Body of pancreas (tissue), 4 donors: ENCODE measurements at regions not wholly inside any gene's neighbourhood (a gene's known extent, or its start where the extent isn't known, plus 50 kb on each side); places are given as distances from the start of the nearest gene placed in this dataset.

ENCODE experiments used
- ATAC-seq: fragments of 150-250 bp; one replicate; pipeline ENCODE4 v1.9.1; 2016
- DNase-seq, 4 donors: peaks; one replicate each; pipeline ENCODE4 v3.0.0-alpha.2; 2019
- H3K27ac ChIP-seq, 4 donors: fragments of 200-600 bp; sonication (generic); 1 replicate in 3 of 4; 2 replicates in 1 of 4; pipeline versions ENCODE4 v1.5.1 to v1.6.1; 2016 to 2019; ENCODE audit warnings: mild to moderate bottlenecking in 1 of 4, mixed read lengths in 1 of 4, moderate library complexity in 1 of 4
- H3K27me3 ChIP-seq, 2 donors: fragments of 200-600 bp; sonication (generic); one replicate each; pipeline ENCODE4 v1.6.0; 2016; ENCODE audit warnings: mild to moderate bottlenecking in 1 of 2
- H3K36me3 ChIP-seq, 2 donors: fragments of 200-600 bp; sonication (generic); replicated peaks in 1 of 2; 2 replicates each; pipeline ENCODE4 v1.5.1; 2016; ENCODE audit warnings: low read depth in 2 of 2; ENCODE audit not compliant: insufficient read depth in 1 of 2
- H3K4me1 ChIP-seq: fragments of 200-600 bp; sonication (generic); one replicate; pipeline ENCODE4 v1.6.0; 2016
- H3K4me3 ChIP-seq, 2 donors: fragments of 200-600 bp; sonication (generic); 1 replicate in 1 of 2; 2 replicates in 1 of 2; pipeline ENCODE4 v1.5.1; 2016 to 2019
- H3K9me3 ChIP-seq, 3 donors: fragments of 200-600 bp; sonication (generic); 1 replicate in 2 of 3; 2 replicates in 1 of 3; pipeline ENCODE4 v1.5.1; 2016
- CTCF ChIP-seq, 7 experiments: fragments of 450-650 bp in 4 of 7; fragments of 200-600 bp in 3 of 7; sonication (generic) in 3 of 7; IDR thresholded peaks; one replicate each; pipeline ENCODE4 v1.5.1; 2016 to 2019; ENCODE audit warnings: antibody characterized with exemption in 7 of 7
- POLR2A ChIP-seq, 3 donors: fragments of 450-650 bp; IDR thresholded peaks; one replicate each; pipeline ENCODE4 v1.6.1; 2016; ENCODE audit warnings: antibody characterized with exemption in 3 of 3, mild to moderate bottlenecking in 2 of 3
- WGBS, 2 donors: methylation state at CpG; one replicate each; pipeline ENCODE4 v1.1.5; 2017; 5-methylcytosine and 5-hydroxymethylcytosine counted together
- intact Hi-C: fragments of 100-400 bp; cut with DNase I; formaldehyde crosslinking; loops from one replicate; pipeline ENCODE4 v1.15.1; 2023

- intact Hi-C loops: no loop called here
- H3K4me1 ChIP-seq: no peaks in the 10 kb centered on the region
- no peaks in the 10 kb centered on the region for H3K36me3 ChIP-seq
- DNase-seq (no peak), ATAC-seq (no peak)
- H3K4me3 ChIP-seq: no peak overlapping the region
- H3K9me3 ChIP-seq: no peaks in the 10 kb centered on the region
- WGBS, 2 donors: 48 to 54% methylated on average over 2 of the region's 2 CpGs
- H3K27ac ChIP-seq: no peak overlapping the region
- TF ChIP-seq CTCF (IDR thresholded peaks at IDR 0.05): no peak
- TF ChIP-seq POLR2A (IDR thresholded peaks at IDR 0.05): no peak
- no peaks in the 10 kb centered on the region for H3K27me3 ChIP-seq
Measured at GRCh38 chr1:218494449-218494852, 149.3 kb downstream of the TGFB2 start.

- whole genome bisulfite sequencing, 2 donors: 65 to 67% methylated on average over 3 of the region's 3 CpGs
- Histone ChIP-seq H3K27me3 (no peaks in the 10 kb centered on the region), H3K4me3 (no peak overlapping the region), H3K36me3 (no peaks in the 10 kb centered on the region), H3K9me3 (no peaks in the 10 kb centered on the region), H3K27ac (no peak overlapping the region), H3K4me1 (no peaks in the 10 kb centered on the region)
- TF ChIP-seq POLR2A (IDR thresholded peaks at IDR 0.05) (no peak), CTCF (IDR thresholded peaks at IDR 0.05) (no peak)
- DNase-seq: no peak
- intact Hi-C loops: no loop called here
- no peak for ATAC-seq
Measured at GRCh38 chr1:218495931-218496330, 150.8 kb downstream of the TGFB2 start.

- no peak for ATAC-seq
Measured at GRCh38 chr1:218496561-218496960, 151.4 kb downstream of the TGFB2 start.

GRCh38 chr1:218498056-218498938 is 153.2 kb downstream of the TGFB2 start:
- DNase-seq (peak in 1 of 4 donors; percentile 3), ATAC-seq (peak; percentile 78)
- Histone ChIP-seq H3K27me3 (no peaks in the 10 kb centered on the region), H3K9me3 (no peaks in the 10 kb centered on the region), H3K4me1 (no peaks in the 10 kb centered on the region), H3K27ac (peak overlapping the region; percentile 4 to 74 (median 56)), H3K4me3 (no peak overlapping the region), H3K36me3 (no peaks in the 10 kb centered on the region)
- WGBS, 2 donors: 48 to 49% methylated on average over 8 of the region's 8 CpGs
- intact Hi-C loops: no loop called here
- TF ChIP-seq POLR2A (IDR thresholded peaks at IDR 0.05) (peak in 1 of 3 donors; percentile 33), CTCF (IDR thresholded peaks at IDR 0.05) (no peak)

More at GRCh38 chr1:218496561-218496960, 151.4 kb downstream of the TGFB2 start:
- intact Hi-C loops: no loop called here
- Histone ChIP-seq H3K27ac (no peak overlapping the region), H3K27me3 (no peaks in the 10 kb centered on the region), H3K36me3 (no peaks in the 10 kb centered on the region), H3K9me3 (no peaks in the 10 kb centered on the region), H3K4me1 (no peaks in the 10 kb centered on the region), H3K4me3 (no peak overlapping the region)
- TF ChIP-seq POLR2A (IDR thresholded peaks at IDR 0.05) (no peak), CTCF (IDR thresholded peaks at IDR 0.05) (no peak)
- 64 to 67% methylated on average over 2 of the region's 2 CpGs for WGBS, 2 donors
- no peak for DNase-seq
